Lower leg skin (tissue), 3 donors: ENCODE measurements at regions not wholly inside any gene's neighbourhood (a gene's known extent, or its start where the extent isn't known, plus 50 kb on each side); places are given as distances from the start of the nearest gene placed in this dataset.

Source experiments
- CTCF ChIP-seq, 3 donors: fragments of 450-650 bp; IDR thresholded peaks; one replicate each; pipeline ENCODE4 v1.5.1; 2016; ENCODE audit warnings: antibody characterized with exemption in 3 of 3, mild to moderate bottlenecking in 3 of 3, moderate library complexity in 2 of 3
- POLR2A ChIP-seq, 2 donors: fragments of 450-650 bp; IDR thresholded peaks; one replicate each; pipeline ENCODE4 v1.6.1; 2016 to 2017; ENCODE audit warnings: antibody characterized with exemption in 2 of 2, mild to moderate bottlenecking in 1 of 2, moderate library complexity in 1 of 2

- TF ChIP-seq CTCF (IDR thresholded peaks at IDR 0.05) (no peak), POLR2A (IDR thresholded peaks at IDR 0.05) (no peak)
Measured at GRCh38 chr3:54033761-54034160, 88.6 kb upstream of the CACNA2D3 start.
